ENCODE measurements at regions not wholly inside any gene's neighbourhood (a gene's known extent, or its start where the extent isn't known, plus 50 kb on each side); places are given as distances from the start of the nearest gene placed in this dataset.

DNA sequence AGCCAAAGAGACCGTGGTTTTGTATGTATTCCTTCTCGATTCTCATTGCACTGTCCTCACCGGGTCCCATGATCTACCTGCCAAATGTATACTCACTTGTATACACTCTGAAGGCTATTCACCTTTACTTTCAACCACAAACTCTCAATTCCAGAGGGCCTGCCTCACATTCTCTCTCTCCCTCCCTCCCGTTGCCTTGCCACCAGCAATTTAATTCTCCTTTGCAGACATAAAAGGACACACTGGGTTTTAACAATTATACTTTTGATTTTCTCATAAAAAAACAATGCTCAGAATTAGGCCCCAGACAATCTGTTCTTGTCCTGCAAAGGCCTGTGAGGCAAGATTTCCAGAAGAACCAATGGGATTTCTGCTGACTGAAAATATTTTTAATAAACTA, 265.1 kb upstream of the PSMD7 start:
- TF ChIP-seq, protein P1, sequence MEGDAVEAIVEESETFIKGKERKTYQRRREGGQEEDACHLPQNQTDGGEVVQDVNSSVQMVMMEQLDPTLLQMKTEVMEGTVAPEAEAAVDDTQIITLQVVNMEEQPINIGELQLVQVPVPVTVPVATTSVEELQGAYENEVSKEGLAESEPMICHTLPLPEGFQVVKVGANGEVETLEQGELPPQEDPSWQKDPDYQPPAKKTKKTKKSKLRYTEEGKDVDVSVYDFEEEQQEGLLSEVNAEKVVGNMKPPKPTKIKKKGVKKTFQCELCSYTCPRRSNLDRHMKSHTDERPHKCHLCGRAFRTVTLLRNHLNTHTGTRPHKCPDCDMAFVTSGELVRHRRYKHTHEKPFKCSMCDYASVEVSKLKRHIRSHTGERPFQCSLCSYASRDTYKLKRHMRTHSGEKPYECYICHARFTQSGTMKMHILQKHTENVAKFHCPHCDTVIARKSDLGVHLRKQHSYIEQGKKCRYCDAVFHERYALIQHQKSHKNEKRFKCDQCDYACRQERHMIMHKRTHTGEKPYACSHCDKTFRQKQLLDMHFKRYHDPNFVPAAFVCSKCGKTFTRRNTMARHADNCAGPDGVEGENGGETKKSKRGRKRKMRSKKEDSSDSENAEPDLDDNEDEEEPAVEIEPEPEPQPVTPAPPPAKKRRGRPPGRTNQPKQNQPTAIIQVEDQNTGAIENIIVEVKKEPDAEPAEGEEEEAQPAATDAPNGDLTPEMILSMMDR (conservative IDR thresholded peaks at IDR 0.05 in 1 of 2, IDR thresholded peaks at IDR 0.05 in 1 of 2; ENCODE audit: extremely low read depth in 1 of 2, insufficient read depth in 1 of 2, low read depth in 1 of 2, low read length in 2 of 2): no peak
- no peak for TF ChIP-seq EZH2 (IDR thresholded peaks at IDR 0.05; ENCODE audit: borderline replicate concordance, low read length)

Data from mammary epithelial cell (primary cell).